ENCODE measurements at regions not wholly inside any gene's neighbourhood (a gene's known extent, or its start where the extent isn't known, plus 50 kb on each side); places are given as distances from the start of the nearest gene placed in this dataset.

DNA sequence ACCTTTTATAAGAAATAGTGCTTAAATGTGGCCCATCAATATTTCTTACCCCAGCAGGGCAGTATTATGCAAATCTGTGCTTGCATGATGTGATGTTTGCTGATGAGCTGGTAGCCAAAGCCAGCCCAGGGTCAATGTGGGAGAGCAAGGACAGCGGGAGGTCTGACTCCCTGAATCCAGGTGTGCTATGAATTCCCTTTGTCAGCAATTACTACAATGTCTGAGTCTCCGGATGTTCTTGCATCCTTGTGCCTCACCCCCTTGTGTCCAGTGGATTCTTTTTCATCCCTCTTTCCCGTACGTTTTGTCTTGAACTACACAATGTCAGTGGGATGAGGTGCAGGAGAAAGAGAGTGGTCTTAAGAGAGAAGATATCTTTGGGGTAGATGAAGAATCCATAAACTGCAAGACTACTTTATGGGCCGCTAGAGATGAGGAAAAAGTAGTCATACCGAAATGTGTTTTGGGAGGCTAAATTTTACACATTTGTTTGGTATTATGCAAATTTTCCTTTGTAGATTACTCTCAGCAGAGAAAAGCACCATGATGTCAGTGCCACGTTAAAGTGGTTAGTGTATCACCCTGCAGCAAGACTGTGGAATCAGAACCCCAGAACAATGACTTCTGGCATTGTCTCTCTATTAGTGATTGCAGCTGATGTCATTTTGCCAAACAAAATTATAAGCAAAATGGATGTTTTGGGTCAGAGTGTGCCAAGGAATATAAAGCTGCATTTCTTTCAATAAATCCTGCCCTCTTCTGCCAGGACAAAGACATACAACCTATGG, 53.5 kb upstream of the TSHZ3 start:
- no peak for DNase-seq

- DNase-seq, result no peak
These were observed 56.9 kb upstream of the TSHZ3 start for GRCh38 chr19:31406106-31406505.

DNA sequence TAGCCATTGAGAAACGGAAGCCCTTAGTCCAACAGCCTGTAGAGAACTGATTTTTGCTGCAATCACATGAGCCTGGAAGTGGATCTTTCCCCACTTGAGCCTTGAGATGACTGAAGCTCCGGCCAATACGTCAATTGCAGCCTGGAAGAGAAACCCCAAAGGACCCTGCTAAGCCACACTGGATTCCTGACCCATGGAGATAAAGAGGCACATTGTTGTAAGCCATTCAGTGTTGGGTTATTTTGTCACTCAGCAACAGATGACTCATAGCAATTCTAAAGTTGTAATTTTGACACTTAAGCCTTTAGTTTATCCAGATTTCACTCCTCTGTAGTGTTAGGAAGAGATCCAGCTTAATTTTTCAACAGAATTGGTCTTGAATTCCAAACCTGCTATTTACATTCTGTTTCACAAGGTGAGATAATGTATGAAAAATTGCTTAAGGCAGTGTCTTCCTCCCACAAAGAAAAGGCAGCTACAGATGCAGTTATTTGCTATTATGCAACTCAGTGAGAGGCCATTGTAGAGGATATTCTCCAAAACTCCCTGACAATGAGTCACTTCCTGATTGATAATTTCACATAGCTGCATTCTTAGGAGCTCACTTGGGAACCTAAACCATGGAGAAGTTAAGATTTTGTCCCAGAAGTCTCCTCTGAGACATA, 59.4 kb upstream of the TSHZ3 start:
- no peak for DNase-seq

GRCh38 chr19:31413353-31413752, 64.1 kb upstream of the TSHZ3 start:
- no peak for DNase-seq

GRCh38 chr19:31415322-31415721, 66.1 kb upstream of the TSHZ3 start:
- DNase-seq, result no peak

DNA sequence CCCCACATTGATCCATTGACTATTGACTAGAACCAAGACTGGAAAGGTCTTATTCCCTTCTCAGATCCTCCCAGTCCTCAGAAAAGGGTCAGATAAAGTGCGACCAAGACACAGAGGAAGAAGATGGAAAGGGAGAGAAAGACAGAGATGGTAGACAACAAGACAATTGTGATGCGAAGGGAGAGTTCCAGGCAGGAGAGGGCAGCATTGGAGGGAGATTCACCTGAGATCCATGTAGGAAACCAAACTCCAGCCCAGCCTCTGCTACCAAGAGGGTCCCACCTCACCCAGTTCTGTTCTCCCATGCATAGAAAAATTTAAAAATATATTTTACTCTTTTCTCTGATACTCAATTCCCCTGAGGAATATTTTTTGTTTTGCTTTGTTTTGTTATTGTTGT, 67.3 kb upstream of the TSHZ3 start:
- DNase-seq, result no peak

DNA sequence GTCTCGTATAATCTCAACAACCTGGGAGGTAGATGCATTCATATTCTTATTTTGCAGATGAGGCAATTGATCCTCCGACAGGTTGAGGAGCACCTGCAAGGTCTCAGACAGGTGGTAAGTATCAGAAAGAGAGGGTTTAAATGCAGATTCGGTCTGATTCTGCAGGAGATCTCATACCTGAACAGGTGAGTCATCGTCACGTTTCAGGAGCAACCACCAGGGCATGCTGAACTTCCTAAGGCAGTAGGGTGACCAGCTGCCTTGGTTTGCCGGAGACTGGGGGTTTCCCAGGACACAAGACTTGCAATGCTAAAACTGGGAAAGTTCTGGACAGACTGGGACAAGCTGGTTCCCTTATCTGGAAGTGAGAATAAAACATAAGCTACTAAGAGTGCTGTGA, 68.8 kb upstream of the TSHZ3 start:
- DNase-seq, result no peak

DNA sequence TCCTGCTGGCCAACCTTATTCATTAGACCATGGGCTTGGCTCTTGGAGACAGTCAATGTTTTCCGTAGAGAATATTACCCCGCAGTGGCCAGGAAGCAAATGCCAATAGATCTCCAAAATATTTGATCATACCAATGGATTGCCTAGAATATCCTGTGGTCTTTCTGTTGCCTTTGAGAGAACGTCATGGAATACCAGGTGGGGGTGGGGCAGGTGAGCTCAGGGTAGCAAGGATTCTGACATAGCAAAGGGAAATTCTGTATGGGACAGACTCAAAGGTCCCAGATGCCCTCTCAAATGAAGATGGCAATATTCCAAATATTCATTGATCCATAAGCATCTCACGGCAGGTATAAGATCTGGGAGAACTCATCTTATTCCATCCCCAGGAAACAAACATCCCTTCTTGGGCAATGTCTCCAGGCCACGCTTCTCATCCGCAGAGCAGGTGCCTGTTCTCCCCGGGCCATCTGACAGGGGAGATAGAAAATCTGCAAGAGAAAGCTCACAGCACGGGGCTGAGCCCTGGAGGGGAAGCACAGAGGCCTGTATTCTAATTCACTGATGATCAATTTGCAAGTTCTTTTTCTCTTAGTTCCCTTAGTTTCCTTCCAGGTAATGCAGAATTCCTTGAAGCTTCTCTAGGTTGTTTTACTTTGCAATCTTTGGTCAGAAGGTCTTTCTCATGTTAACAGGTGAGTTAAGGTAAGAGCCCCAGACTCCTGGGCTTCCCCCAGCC, 69.6 kb upstream of the TSHZ3 start:
- DNase-seq, result no peak

- DNase-seq, result no peak
These were observed 70.7 kb upstream of the TSHZ3 start for GRCh38 chr19:31419871-31420445.

- DNase-seq, result no peak
These were observed 71.8 kb upstream of the TSHZ3 start for GRCh38 chr19:31421082-31421481.

GRCh38 chr19:31421856-31422255, 72.6 kb upstream of the TSHZ3 start:
- no peak for DNase-seq

GRCh38 chr19:31423896-31424295, 74.7 kb upstream of the TSHZ3 start:
- no peak for DNase-seq

GRCh38 chr19:31424861-31425620, 75.8 kb upstream of the TSHZ3 start:
- no peak for DNase-seq

GRCh38 chr19:31427857-31428256, 78.6 kb upstream of the TSHZ3 start:
- no peak for DNase-seq

- no peak for DNase-seq
These were observed 81.1 kb upstream of the TSHZ3 start for GRCh38 chr19:31430381-31430780.

DNA sequence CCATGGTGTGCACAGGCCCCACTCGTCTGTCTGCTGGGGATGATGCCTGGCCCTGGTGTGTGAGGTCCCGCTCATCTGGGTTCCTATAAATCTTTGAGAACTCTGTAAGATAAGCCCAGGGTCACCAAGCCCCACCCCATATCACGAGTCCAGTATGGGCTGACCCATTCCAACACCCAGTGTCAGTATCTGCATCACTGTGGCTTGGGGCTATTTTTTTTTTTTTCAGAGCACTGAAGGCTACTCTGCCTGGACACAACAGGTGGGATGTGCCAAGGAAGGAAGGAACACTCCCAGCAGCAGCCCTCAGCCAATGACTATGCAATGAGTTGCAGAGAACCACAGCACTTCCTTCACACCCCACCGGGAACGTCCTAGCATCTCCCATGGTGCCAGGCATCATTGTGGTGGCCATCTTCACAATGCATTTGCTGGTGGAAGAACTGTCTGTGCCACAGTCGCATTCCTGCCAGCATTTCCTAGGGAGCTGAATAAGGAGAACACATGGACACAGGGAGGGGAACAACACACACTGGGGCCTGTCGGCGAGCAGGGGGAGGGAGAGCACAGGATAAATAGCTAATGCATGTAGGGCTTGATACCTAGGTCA, 83.1 kb upstream of the TSHZ3 start:
- DNase-seq, result no peak

- no peak for DNase-seq
These were observed 87.0 kb upstream of the TSHZ3 start for GRCh38 chr19:31436121-31436776.

DNA sequence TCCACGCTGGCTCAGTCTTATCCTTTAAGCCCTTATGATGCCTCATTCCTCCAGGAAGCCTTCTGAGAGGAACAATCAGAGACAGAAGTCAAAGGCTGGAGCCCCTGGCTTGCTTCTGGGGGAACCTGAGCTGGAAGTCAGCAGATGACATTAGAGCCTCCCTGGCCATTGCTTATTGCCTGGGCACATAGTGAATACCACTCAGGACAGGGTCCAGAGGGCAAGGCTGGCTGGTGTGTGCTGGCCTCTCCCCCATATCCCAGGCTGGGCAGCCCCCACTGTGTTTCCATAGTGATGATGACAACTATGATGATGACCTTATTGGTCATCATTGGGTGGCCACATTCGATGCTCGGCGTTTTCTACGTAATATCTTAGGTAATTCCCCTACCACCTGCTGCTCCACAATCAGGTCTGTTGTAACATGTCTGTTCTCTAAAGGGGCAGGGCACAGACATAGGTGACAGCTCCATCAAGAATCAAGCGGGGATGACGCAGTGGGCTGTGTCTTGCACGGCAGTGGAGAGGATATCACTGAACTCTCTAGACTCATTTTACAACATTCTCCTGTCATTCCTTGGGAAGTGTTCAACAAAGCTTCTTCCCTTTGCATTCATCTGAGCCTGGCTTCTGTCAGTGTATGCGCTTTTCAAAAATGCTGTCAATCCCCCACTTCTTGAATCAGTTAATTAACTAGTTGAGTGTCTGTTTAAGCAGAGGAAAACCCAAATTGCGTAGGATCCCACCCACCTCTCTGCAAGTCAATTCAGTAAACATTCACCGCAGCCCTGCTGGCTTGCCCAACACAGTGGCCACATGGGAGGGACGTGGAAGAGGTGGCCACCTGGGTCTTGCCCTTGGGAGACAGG, 89.4 kb upstream of the TSHZ3 start:
- DNase-seq, result no peak

DNA sequence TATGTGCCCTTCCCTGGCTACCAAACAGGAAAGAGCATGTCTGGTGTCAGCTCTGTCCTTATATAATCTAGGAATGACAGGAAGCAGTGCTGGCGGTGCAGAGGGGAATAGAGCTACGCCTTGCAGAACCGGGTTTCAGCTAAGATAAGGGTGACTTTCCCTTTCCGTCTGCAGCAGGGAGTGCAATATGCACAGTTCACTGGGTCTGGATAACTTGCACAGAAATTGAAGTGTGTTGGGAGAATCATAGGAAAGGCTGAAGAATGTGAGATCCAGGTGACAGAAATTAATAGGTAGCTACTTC, 90.0 kb upstream of the TSHZ3 start:
- no peak for DNase-seq

- no peak for DNase-seq
These were observed 95.7 kb upstream of the TSHZ3 start for GRCh38 chr19:31444931-31445330.

GRCh38 chr19:31445406-31445805, 96.2 kb upstream of the TSHZ3 start:
- DNase-seq, result no peak
